Adrenal gland (tissue), 9 donors: ENCODE measurements at regions not wholly inside any gene's neighbourhood (a gene's known extent, or its start where the extent isn't known, plus 50 kb on each side); places are given as distances from the start of the nearest gene placed in this dataset.

Source experiments
- DNase-seq, 7 donors: peaks; one replicate each; pipeline ENCODE4 v3.0.0-alpha.2; 2019 to 2020
- H3K27ac ChIP-seq, 5 donors: fragments of 200-600 bp; sonication (generic) in 4 of 5; 1 replicate in 3 of 5; 2 replicates in 2 of 5; pipeline versions ENCODE4 v1.5.1 to v1.8.0; 2016 to 2020; ENCODE audit warnings: mild to moderate bottlenecking in 1 of 5
- H3K27me3 ChIP-seq: fragments of 200-600 bp; 2 replicates; pipeline ENCODE4 v1.8.0; 2021
- H3K36me3 ChIP-seq, 2 donors: fragments of 200-600 bp; replicated peaks in 1 of 2; 1 replicate in 1 of 2; 2 replicates in 1 of 2; pipeline versions ENCODE4 v1.5.1 to v1.8.0; 2018 to 2022
- H3K4me1 ChIP-seq, 2 donors: fragments of 200-600 bp; replicated peaks in 1 of 2; 1 replicate in 1 of 2; 2 replicates in 1 of 2; pipeline versions ENCODE4 v1.5.1 to v1.8.0; 2018 to 2021
- H3K4me3 ChIP-seq, 4 donors: fragments of 200-600 bp; sonication (generic) in 3 of 4; one replicate each; pipeline ENCODE4 v1.5.1; 2016 to 2018
- H3K9me3 ChIP-seq, 3 donors: fragments of 200-600 bp; sonication (generic) in 1 of 3; replicated peaks in 1 of 3; 1 replicate in 2 of 3; 2 replicates in 1 of 3; pipeline versions ENCODE4 v1.5.1 to v1.8.0; 2016 to 2021
- POLR2A ChIP-seq, 2 donors: fragments of 450-650 bp; IDR thresholded peaks; one replicate each; pipeline ENCODE4 v1.6.1; 2017; ENCODE audit warnings: antibody characterized with exemption in 2 of 2, mild to moderate bottlenecking in 2 of 2, moderate library complexity in 1 of 2
- WGBS, 4 donors: extraction: QIAGEN DNeasy Blood & Tissue Kit in 2 of 4; methylation state at CpG; one replicate each; pipeline versions ENCODE4 v1.1.5 to v1.1.7; 2013 to 2017; 5-methylcytosine and 5-hydroxymethylcytosine counted together
- intact Hi-C, 2 donors: fragments of 100-400 bp; cut with DNase I; formaldehyde crosslinking; loops; one replicate each; pipeline versions ENCODE4 v1.14.1 to v1.15.0; 2022 to 2023
- TF ChIP-seq, protein P1 (sequence below), 6 experiments: fragments of 450-650 bp in 4 of 6; fragments of 200-600 bp in 2 of 6; sonication (generic) in 1 of 6; IDR thresholded peaks; 1 replicate in 5 of 6; 2 replicates in 1 of 6; pipeline versions ENCODE4 v1.5.1 to v1.8.0; 2016 to 2021; ENCODE audit warnings: antibody characterized with exemption in 6 of 6, mild to moderate bottlenecking in 2 of 6, moderate library complexity in 1 of 6
- donor health status: healthy with polysubstance abuse.
- donor health status: Bipolar disorder and iron deficiency.
- donor health status: DM: yes; HTN: yes; CAD: no.
- donor health status: DM: no; HTN: no; CAD: no.
- donor health status: DM: no; HTN: no; CAD: no.

DNA sequence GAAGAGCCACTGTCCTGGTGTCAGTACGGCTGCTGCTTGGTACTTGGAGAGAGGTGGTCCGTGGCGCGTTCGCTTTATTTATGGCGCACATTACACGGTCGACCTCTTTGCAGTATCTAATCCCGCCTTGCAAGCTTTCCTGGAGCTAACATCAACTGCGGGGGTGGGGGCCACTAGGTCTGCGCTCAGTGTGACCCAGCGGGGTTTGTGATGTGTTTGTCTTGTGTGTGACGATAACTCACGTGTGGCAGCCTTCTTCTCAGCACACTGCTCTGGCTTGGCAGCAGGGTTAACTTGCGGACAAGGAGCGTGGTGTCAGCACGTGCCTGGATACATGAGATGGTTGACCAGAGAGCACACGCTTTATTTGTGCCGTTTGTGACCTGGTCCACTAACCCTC lies 122.2 kb upstream of the RTL1 start:
- Histone ChIP-seq H3K9me3 (no peaks in the 10 kb centered on the region), H3K27ac (no peak overlapping the region), H3K4me1 (no peaks in the 10 kb centered on the region), H3K36me3 (peaks cover 0 to 79% of the 10 kb centered on the region in 2 donors), H3K27me3 (no peaks in the 10 kb centered on the region), H3K4me3 (no peak overlapping the region)
- 84 to 91% (median 90%) methylated on average over 19 of the region's 19 CpGs for WGBS, 4 donors
- DNase-seq = peak in 3 of 7 donors; percentile 6 to 22 (median 7)
- no peak for TF ChIP-seq POLR2A (IDR thresholded peaks at IDR 0.05)
- TF ChIP-seq, protein P1, sequence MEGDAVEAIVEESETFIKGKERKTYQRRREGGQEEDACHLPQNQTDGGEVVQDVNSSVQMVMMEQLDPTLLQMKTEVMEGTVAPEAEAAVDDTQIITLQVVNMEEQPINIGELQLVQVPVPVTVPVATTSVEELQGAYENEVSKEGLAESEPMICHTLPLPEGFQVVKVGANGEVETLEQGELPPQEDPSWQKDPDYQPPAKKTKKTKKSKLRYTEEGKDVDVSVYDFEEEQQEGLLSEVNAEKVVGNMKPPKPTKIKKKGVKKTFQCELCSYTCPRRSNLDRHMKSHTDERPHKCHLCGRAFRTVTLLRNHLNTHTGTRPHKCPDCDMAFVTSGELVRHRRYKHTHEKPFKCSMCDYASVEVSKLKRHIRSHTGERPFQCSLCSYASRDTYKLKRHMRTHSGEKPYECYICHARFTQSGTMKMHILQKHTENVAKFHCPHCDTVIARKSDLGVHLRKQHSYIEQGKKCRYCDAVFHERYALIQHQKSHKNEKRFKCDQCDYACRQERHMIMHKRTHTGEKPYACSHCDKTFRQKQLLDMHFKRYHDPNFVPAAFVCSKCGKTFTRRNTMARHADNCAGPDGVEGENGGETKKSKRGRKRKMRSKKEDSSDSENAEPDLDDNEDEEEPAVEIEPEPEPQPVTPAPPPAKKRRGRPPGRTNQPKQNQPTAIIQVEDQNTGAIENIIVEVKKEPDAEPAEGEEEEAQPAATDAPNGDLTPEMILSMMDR (IDR thresholded peaks at IDR 0.05) = no peak
- intact Hi-C loops = no loop called here

DNA sequence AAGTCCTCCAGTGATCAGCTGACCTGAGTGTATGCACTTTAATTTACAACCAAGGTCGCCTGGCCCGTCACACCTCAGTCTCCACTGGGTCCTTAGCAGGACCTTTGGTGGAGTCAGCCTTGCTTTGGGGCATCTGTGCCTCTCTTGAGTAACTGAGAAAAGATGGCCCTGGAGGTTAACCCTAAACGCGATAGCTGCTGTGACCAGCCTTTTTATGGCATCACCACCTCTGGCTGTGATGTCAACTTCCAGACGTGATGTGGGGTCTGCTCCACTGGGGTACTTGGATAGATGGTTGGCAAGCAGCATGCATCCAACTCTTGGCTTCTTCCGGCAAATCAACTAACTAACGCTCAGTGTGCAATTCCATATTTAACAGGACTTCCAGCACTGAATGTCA lies 122.8 kb upstream of the RTL1 start:
- Histone ChIP-seq H3K27ac (no peak overlapping the region), H3K36me3 (peaks cover 0 to 84% of the 10 kb centered on the region in 2 donors), H3K27me3 (no peaks in the 10 kb centered on the region), H3K9me3 (no peaks in the 10 kb centered on the region), H3K4me1 (no peaks in the 10 kb centered on the region), H3K4me3 (no peak overlapping the region)
- DNase-seq = peak in 1 of 7 donors; percentile 4
- intact Hi-C loops = no loop called here
- TF ChIP-seq POLR2A (IDR thresholded peaks at IDR 0.05) = no peak
- TF ChIP-seq, protein P1 (IDR thresholded peaks at IDR 0.05) = no peak
- 90 to 98% (median 92%) methylated on average over 3 to 7 of the region's 7 CpGs for WGBS, 4 donors

DNA sequence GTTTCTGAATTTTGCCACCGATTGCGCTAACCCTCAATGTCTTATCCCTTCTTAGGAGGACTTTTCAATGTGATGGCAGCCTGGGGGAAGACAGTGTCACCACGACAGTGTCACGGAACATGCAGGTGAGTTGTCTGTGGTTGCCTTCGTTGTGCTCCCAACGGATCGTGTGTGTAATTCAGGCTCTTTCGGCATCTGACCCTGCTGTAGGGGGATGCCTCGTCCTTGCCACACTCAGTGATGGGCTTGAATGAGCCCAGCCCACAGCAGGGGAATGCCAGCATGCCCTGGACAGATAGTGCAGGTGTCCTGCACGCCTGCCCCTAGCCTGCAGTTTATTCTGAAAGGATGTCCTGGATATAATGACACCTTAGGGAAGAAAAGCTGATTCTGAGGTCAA lies 123.8 kb upstream of the RTL1 start:
- Histone ChIP-seq H3K27me3 (no peaks in the 10 kb centered on the region), H3K36me3 (peaks cover 0 to 84% of the 10 kb centered on the region in 2 donors), H3K27ac (no peak overlapping the region), H3K4me1 (no peaks in the 10 kb centered on the region), H3K9me3 (no peaks in the 10 kb centered on the region), H3K4me3 (no peak overlapping the region)
- WGBS, 4 donors = 82 to 85% (median 85%) methylated on average over 9 to 10 of the region's 10 CpGs
- no peak for TF ChIP-seq POLR2A (IDR thresholded peaks at IDR 0.05)
- TF ChIP-seq, protein P1 (IDR thresholded peaks at IDR 0.05) = no peak
- DNase-seq = peak in 1 of 7 donors; percentile 2
- intact Hi-C loops = no loop called here

DNA sequence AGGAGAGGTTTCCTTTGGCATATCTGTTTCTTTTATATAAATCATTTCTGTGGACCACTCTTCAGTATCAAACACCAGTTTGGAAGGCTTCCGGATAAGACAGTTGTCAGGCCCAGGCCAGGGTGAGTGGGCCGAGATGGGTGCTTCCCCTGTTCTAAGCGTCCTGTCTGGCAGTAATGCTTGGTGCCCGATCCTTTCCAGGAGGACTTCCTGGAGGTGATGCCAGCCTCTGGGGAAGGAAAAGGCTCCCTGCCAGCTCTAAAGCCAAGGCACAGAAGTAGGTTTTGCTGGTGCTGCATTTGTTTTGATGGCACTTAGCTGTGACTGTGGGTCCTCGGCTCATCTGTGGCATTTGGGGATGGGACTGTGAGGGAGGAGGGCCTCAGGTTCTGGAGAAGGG lies 124.4 kb upstream of the RTL1 start:
- Histone ChIP-seq H3K4me3 (no peak overlapping the region), H3K27ac (peak overlapping the region in 1 of 5 donors; percentile 29), H3K4me1 (no peaks in the 10 kb centered on the region), H3K36me3 (peaks cover 0 to 78% of the 10 kb centered on the region in 2 donors), H3K27me3 (no peaks in the 10 kb centered on the region), H3K9me3 (no peaks in the 10 kb centered on the region)
- DNase-seq = peak in 1 of 7 donors; percentile 5
- TF ChIP-seq POLR2A (IDR thresholded peaks at IDR 0.05) = no peak
- TF ChIP-seq, protein P1 (IDR thresholded peaks at IDR 0.05) = no peak
- intact Hi-C loops = no loop called here
- WGBS, 4 donors = 73 to 82% (median 79%) methylated on average over 4 to 5 of the region's 5 CpGs
